Mesendoderm (in vitro differentiated cells): ENCODE measurements at regions not wholly inside any gene's neighbourhood (a gene's known extent, or its start where the extent isn't known, plus 50 kb on each side); places are given as distances from the start of the nearest gene placed in this dataset.
A peak's percentile ranks its signal among the peaks of the same experiment; 100 is the strongest.

ENCODE experiments used
- DNase-seq: peaks from one replicate; pipeline ENCODE4 v3.0.0; 2013
- H2AK5ac ChIP-seq: 2 replicates; pipeline ENCODE4 v1.6.1; 2013; ENCODE audit warnings: low read length, inconsistent platforms
- H2BK120ac ChIP-seq: 2 replicates; pipeline ENCODE4 v1.6.1; 2013; ENCODE audit warnings: low read depth, mild to moderate bottlenecking, low read length, moderate library complexity, mixed read lengths
- H2BK15ac ChIP-seq: replicated peaks from 2 replicates; pipeline ENCODE4 v1.6.1; 2013; ENCODE audit warnings: low read depth, mild to moderate bottlenecking, moderate library complexity
- H2BK5ac ChIP-seq: 2 replicates; pipeline ENCODE4 v1.6.1; 2013; ENCODE audit warnings: low read length, inconsistent platforms
- H3K18ac ChIP-seq: 2 replicates; pipeline ENCODE4 v1.6.1; 2013; ENCODE audit warnings: mild to moderate bottlenecking, low read length, mixed read lengths
- H3K23ac ChIP-seq: one replicate; pipeline ENCODE4 v1.6.1; 2013; ENCODE audit warnings: low read length
- H3K27ac ChIP-seq: 2 replicates; pipeline ENCODE4 v1.5.1; 2013; ENCODE audit warnings: low read depth, mild to moderate bottlenecking, inconsistent platforms, low read length, moderate library complexity
- H3K27me3 ChIP-seq: 2 replicates; pipeline ENCODE4 v1.6.1; 2013; ENCODE audit warnings: low read length, control low read depth, mild to moderate bottlenecking, inconsistent platforms; ENCODE audit not compliant: insufficient read depth, poor library complexity
- H3K36me3 ChIP-seq: 2 replicates; pipeline ENCODE4 v1.6.1; 2013; ENCODE audit warnings: low read length, inconsistent platforms; ENCODE audit not compliant: control insufficient read depth, insufficient read depth
- H3K4ac ChIP-seq: one replicate; pipeline ENCODE4 v1.6.1; 2013; ENCODE audit warnings: low read depth, mild to moderate bottlenecking, low read length, moderate library complexity
- H3K4me1 ChIP-seq: 2 replicates; pipeline ENCODE4 v1.6.1; 2013; ENCODE audit warnings: low read depth, low read length, inconsistent platforms; ENCODE audit not compliant: control insufficient read depth
- H3K4me2 ChIP-seq: 2 replicates; pipeline ENCODE4 v1.6.1; 2013; ENCODE audit warnings: low read length
- H3K4me3 ChIP-seq: 2 replicates; pipeline ENCODE4 v1.5.1; 2013; ENCODE audit warnings: mild to moderate bottlenecking, low read length
- H3K56ac ChIP-seq: one replicate; pipeline ENCODE4 v1.6.1; 2013; ENCODE audit warnings: low read length
- H3K79me1 ChIP-seq: 2 replicates; pipeline ENCODE4 v1.6.1; 2013; ENCODE audit warnings: low read length, inconsistent platforms
- H3K79me2 ChIP-seq: 2 replicates; pipeline ENCODE4 v1.6.1; 2013; ENCODE audit warnings: mild to moderate bottlenecking, low read length; ENCODE audit not compliant: control insufficient read depth, insufficient read depth
- H3K9ac ChIP-seq: 2 replicates; pipeline ENCODE4 v1.6.1; 2013; ENCODE audit warnings: low read length, inconsistent platforms
- H4K5ac ChIP-seq: one replicate; pipeline ENCODE4 v1.6.1; 2013; ENCODE audit warnings: low read length
- H4K8ac ChIP-seq: one replicate; pipeline ENCODE4 v1.6.1; 2013; ENCODE audit warnings: low read depth, mild to moderate bottlenecking, control low read depth, low read length, moderate library complexity
- WGBS: extraction: QIAGEN DNeasy Blood & Tissue Kit; methylation state at CpG from one replicate; pipeline ENCODE4 v1.1.7; 2013; ENCODE audit warnings: low lambda C conversion rate, missing lambda C conversion rate; ENCODE audit not compliant: insufficient coverage; ENCODE audit errors: extremely low coverage; 5-methylcytosine and 5-hydroxymethylcytosine counted together

- Histone ChIP-seq H3K27me3 (no peaks in the 10 kb centered on the region), H3K79me1 (no peaks in the 10 kb centered on the region), H3K23ac (no peak overlapping the region), H2AK5ac (no peak overlapping the region), H3K4ac (no peak overlapping the region), H4K8ac (no peak overlapping the region), H4K5ac (no peak overlapping the region), H3K79me2 (no peaks in the 10 kb centered on the region), H3K4me1 (no peaks in the 10 kb centered on the region), H2BK120ac (no peak overlapping the region), H3K56ac (no peak overlapping the region), H3K27ac (no peak overlapping the region), H3K36me3 (no peaks in the 10 kb centered on the region), H3K9ac (no peak overlapping the region), H2BK5ac (no peak overlapping the region), H3K4me3 (no peak overlapping the region), H2BK15ac (no peak overlapping the region), H3K4me2 (no peak overlapping the region), H3K18ac (no peak overlapping the region)
- WGBS = no CpG with 5 or more reads among the region's 4 CpGs
- no peak for DNase-seq
Measured at GRCh38 chr2:196546151-196546919, 93.2 kb upstream of the CCDC150 start.

GRCh38 chr2:196549052-196549451 is 90.5 kb upstream of the CCDC150 start:
- H3K36me3 ChIP-seq = no peaks in the 10 kb centered on the region
- no peak overlapping the region for H3K56ac ChIP-seq
- no peak overlapping the region for H3K18ac ChIP-seq
- no peak overlapping the region for H3K4me2 ChIP-seq
- DNase-seq = no peak
- H3K4me3 ChIP-seq = no peak overlapping the region
- no peak overlapping the region for H3K9ac ChIP-seq
- no peak overlapping the region for H4K5ac ChIP-seq
- H3K4me1 ChIP-seq = no peaks in the 10 kb centered on the region
- H3K79me1 ChIP-seq = no peaks in the 10 kb centered on the region
- no CpG with 5 or more reads among the region's 3 CpGs for WGBS
- no peak overlapping the region for H3K23ac ChIP-seq
- H3K4ac ChIP-seq = no peak overlapping the region
- H2BK15ac ChIP-seq = no peak overlapping the region
- no peak overlapping the region for H2BK5ac ChIP-seq
- H3K27me3 ChIP-seq = no peaks in the 10 kb centered on the region
- H3K27ac ChIP-seq = no peak overlapping the region
- H2BK120ac ChIP-seq = no peak overlapping the region
- H4K8ac ChIP-seq = no peak overlapping the region
- no peaks in the 10 kb centered on the region for H3K79me2 ChIP-seq
- no peak overlapping the region for H2AK5ac ChIP-seq

DNA sequence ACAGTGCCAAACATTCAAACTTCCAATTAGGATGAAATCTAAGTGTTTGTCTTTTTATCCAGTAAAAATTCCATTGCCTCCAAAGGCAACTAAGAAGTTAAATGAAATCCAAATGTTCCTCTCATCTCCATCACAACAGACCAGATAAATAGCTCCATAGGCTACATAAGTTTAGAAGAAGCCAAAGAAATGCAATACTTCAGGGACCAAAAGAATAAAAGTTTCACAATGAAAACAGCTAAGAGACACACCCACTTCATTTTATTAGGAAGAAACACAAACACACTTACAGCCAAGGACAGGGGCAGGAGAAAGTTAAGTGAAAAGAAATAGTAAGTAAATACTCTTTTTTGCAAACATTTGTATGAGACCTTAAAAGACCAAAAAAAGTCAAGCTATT is 88.5 kb upstream of the CCDC150 start:
- no peak overlapping the region for H3K18ac ChIP-seq
- no peak overlapping the region for H2BK15ac ChIP-seq
- no peak overlapping the region for H4K8ac ChIP-seq
- H3K23ac ChIP-seq = no peak overlapping the region
- no peak overlapping the region for H2BK5ac ChIP-seq
- no peak for DNase-seq
- no peaks in the 10 kb centered on the region for H3K27me3 ChIP-seq
- no peak overlapping the region for H4K5ac ChIP-seq
- H3K36me3 ChIP-seq = no peaks in the 10 kb centered on the region
- H3K56ac ChIP-seq = no peak overlapping the region
- H3K4me2 ChIP-seq = no peak overlapping the region
- no peak overlapping the region for H3K9ac ChIP-seq
- no peaks in the 10 kb centered on the region for H3K4me1 ChIP-seq
- H3K4ac ChIP-seq = no peak overlapping the region
- H3K4me3 ChIP-seq = no peak overlapping the region
- H3K79me2 ChIP-seq = no peaks in the 10 kb centered on the region
- no peak overlapping the region for H2BK120ac ChIP-seq
- H3K79me1 ChIP-seq = no peaks in the 10 kb centered on the region
- H3K27ac ChIP-seq = no peak overlapping the region
- H2AK5ac ChIP-seq = no peak overlapping the region

- no peak overlapping the region for H3K4ac ChIP-seq
- H3K23ac ChIP-seq = no peak overlapping the region
- H3K36me3 ChIP-seq = no peaks in the 10 kb centered on the region
- H2BK15ac ChIP-seq = no peak overlapping the region
- H3K4me2 ChIP-seq = no peak overlapping the region
- no CpG with 5 or more reads among the region's 3 CpGs for WGBS
- H2BK120ac ChIP-seq = no peak overlapping the region
- peak; percentile 27 for DNase-seq
- no peak overlapping the region for H2AK5ac ChIP-seq
- no peak overlapping the region for H3K4me3 ChIP-seq
- H4K5ac ChIP-seq = no peak overlapping the region
- no peak overlapping the region for H3K18ac ChIP-seq
- H2BK5ac ChIP-seq = no peak overlapping the region
- H3K27ac ChIP-seq = no peak overlapping the region
- H3K27me3 ChIP-seq = no peaks in the 10 kb centered on the region
- no peak overlapping the region for H3K9ac ChIP-seq
- no peaks in the 10 kb centered on the region for H3K79me1 ChIP-seq
- no peaks in the 10 kb centered on the region for H3K4me1 ChIP-seq
- H4K8ac ChIP-seq = no peak overlapping the region
- no peaks in the 10 kb centered on the region for H3K79me2 ChIP-seq
- no peak overlapping the region for H3K56ac ChIP-seq
Measured at GRCh38 chr2:196555161-196555560, 84.4 kb upstream of the CCDC150 start.

GRCh38 chr2:196555726-196556125 is 83.8 kb upstream of the CCDC150 start:
- H2BK120ac ChIP-seq = no peak overlapping the region

GRCh38 chr2:196558497-196558896 is 81.0 kb upstream of the CCDC150 start:
- H3K36me3 ChIP-seq = no peaks in the 10 kb centered on the region
- H3K4me2 ChIP-seq = no peak overlapping the region
- no CpG with 5 or more reads among the region's 3 CpGs for WGBS
- H3K9ac ChIP-seq = no peak overlapping the region
- H4K5ac ChIP-seq = no peak overlapping the region
- H3K18ac ChIP-seq = no peak overlapping the region
- no peak for DNase-seq
- no peak overlapping the region for H3K4ac ChIP-seq
- no peaks in the 10 kb centered on the region for H3K27me3 ChIP-seq
- H4K8ac ChIP-seq = no peak overlapping the region
- no peaks in the 10 kb centered on the region for H3K4me1 ChIP-seq
- H2BK5ac ChIP-seq = no peak overlapping the region
- H3K27ac ChIP-seq = no peak overlapping the region
- no peak overlapping the region for H3K56ac ChIP-seq
- no peak overlapping the region for H3K23ac ChIP-seq
- H3K79me2 ChIP-seq = no peaks in the 10 kb centered on the region
- H3K79me1 ChIP-seq = no peaks in the 10 kb centered on the region
- H2BK120ac ChIP-seq = no peak overlapping the region
- no peak overlapping the region for H2AK5ac ChIP-seq
- no peak overlapping the region for H3K4me3 ChIP-seq
- no peak overlapping the region for H2BK15ac ChIP-seq

More at GRCh38 chr2:196555726-196556125, 83.8 kb upstream of the CCDC150 start:
- no peak overlapping the region for H3K4me2 ChIP-seq
- no peak overlapping the region for H3K18ac ChIP-seq
- no peaks in the 10 kb centered on the region for H3K27me3 ChIP-seq
- no peak overlapping the region for H2AK5ac ChIP-seq
- no peak for DNase-seq
- WGBS = no CpG with 5 or more reads among the region's 1 CpG
- H3K9ac ChIP-seq = no peak overlapping the region
- H3K4me3 ChIP-seq = no peak overlapping the region
- H3K23ac ChIP-seq = no peak overlapping the region
- no peak overlapping the region for H4K5ac ChIP-seq
- H3K79me1 ChIP-seq = no peaks in the 10 kb centered on the region
- H3K4me1 ChIP-seq = no peaks in the 10 kb centered on the region
- no peaks in the 10 kb centered on the region for H3K36me3 ChIP-seq
- no peak overlapping the region for H4K8ac ChIP-seq
- no peaks in the 10 kb centered on the region for H3K79me2 ChIP-seq
- H3K4ac ChIP-seq = no peak overlapping the region
- H2BK15ac ChIP-seq = no peak overlapping the region
- no peak overlapping the region for H3K56ac ChIP-seq
- H3K27ac ChIP-seq = no peak overlapping the region
- no peak overlapping the region for H2BK5ac ChIP-seq
